H9 (cell line): ENCODE measurements at regions not wholly inside any gene's neighbourhood (a gene's known extent, or its start where the extent isn't known, plus 50 kb on each side); places are given as distances from the start of the nearest gene placed in this dataset.

Experiments
- DNase-seq: peaks from one replicate; pipeline ENCODE4 v3.0.0-alpha.2; 2017
- H2AFZ ChIP-seq: one replicate; pipeline ENCODE4 v1.6.1; 2013; ENCODE audit warnings: mild to moderate bottlenecking, low read length, control low read depth, moderate library complexity
- H2AK5ac ChIP-seq: 2 replicates; pipeline ENCODE4 v1.6.1; 2013; ENCODE audit warnings: low read length, control low read depth, mixed read lengths; ENCODE audit not compliant: insufficient read length
- H2BK120ac ChIP-seq: one replicate; pipeline ENCODE4 v1.6.1; 2013; ENCODE audit warnings: low read depth, mild to moderate bottlenecking, low read length, control low read depth, inconsistent platforms; ENCODE audit not compliant: poor library complexity, severe bottlenecking
- H2BK12ac ChIP-seq: 2 replicates; pipeline ENCODE4 v1.6.1; 2013; ENCODE audit warnings: low read length, control low read depth, mixed read lengths, low read depth; ENCODE audit not compliant: insufficient read length
- H2BK15ac ChIP-seq: 2 replicates; pipeline ENCODE4 v1.6.1; 2013; ENCODE audit warnings: low read depth, low read length, control low read depth
- H2BK20ac ChIP-seq: one replicate; pipeline ENCODE4 v1.6.1; 2013; ENCODE audit warnings: low read depth, mild to moderate bottlenecking, low read length, control low read depth, inconsistent platforms; ENCODE audit not compliant: poor library complexity, severe bottlenecking
- H2BK5ac ChIP-seq: 2 replicates; pipeline ENCODE4 v1.6.1; 2013; ENCODE audit warnings: low read length, control low read depth, mixed read lengths; ENCODE audit not compliant: insufficient read length
- H3K14ac ChIP-seq: 2 replicates; pipeline ENCODE4 v1.6.1; 2013; ENCODE audit warnings: low read length, control low read depth; ENCODE audit not compliant: insufficient read depth
- H3K18ac ChIP-seq: 2 replicates; pipeline ENCODE4 v1.6.1; 2013; ENCODE audit warnings: low read depth, mild to moderate bottlenecking, mixed read lengths, low read length, control low read depth; ENCODE audit not compliant: insufficient read length
- H3K23ac ChIP-seq: 2 replicates; pipeline ENCODE4 v1.6.1; 2013; ENCODE audit warnings: low read length, control low read depth, mixed read lengths, low read depth; ENCODE audit not compliant: insufficient read length
- H3K23me2 ChIP-seq: 2 replicates; pipeline ENCODE4 v1.6.1; 2013; ENCODE audit warnings: low read depth, mild to moderate bottlenecking, mixed read lengths, low read length, control low read depth; ENCODE audit not compliant: insufficient read length, poor library complexity, severe bottlenecking
- H3K27ac ChIP-seq: 2 replicates; pipeline ENCODE4 v1.5.1; 2013; ENCODE audit warnings: low read length, control low read depth, mixed read lengths, low read depth; ENCODE audit not compliant: insufficient read length
- H3K27me3 ChIP-seq: 2 replicates; pipeline ENCODE4 v1.6.1; 2013; ENCODE audit warnings: low read length, control low read depth, inconsistent platforms; ENCODE audit not compliant: insufficient read depth
- H3K4ac ChIP-seq: 2 replicates; pipeline ENCODE4 v1.6.1; 2013; ENCODE audit warnings: low read depth, mild to moderate bottlenecking, control low read depth, inconsistent platforms, low read length, moderate library complexity
- H3K4me1 ChIP-seq: 2 replicates; pipeline ENCODE4 v1.6.1; 2013; ENCODE audit warnings: low read length, control low read depth, inconsistent platforms; ENCODE audit not compliant: insufficient read depth
- H3K4me2 ChIP-seq: 2 replicates; pipeline ENCODE4 v1.6.1; 2013; ENCODE audit warnings: low read length, control low read depth, mixed read lengths; ENCODE audit not compliant: insufficient read length, insufficient read depth
- H3K56ac ChIP-seq: 2 replicates; pipeline ENCODE4 v1.6.1; 2013; ENCODE audit warnings: low read depth, mild to moderate bottlenecking, mixed read lengths, low read length, control low read depth; ENCODE audit not compliant: insufficient read length
- H3K79me1 ChIP-seq: 2 replicates; pipeline ENCODE4 v1.6.1; 2013; ENCODE audit warnings: low read depth, mild to moderate bottlenecking, moderate library complexity, low read length, control low read depth, inconsistent platforms; ENCODE audit not compliant: insufficient read depth, poor library complexity, severe bottlenecking
- H3K79me2 ChIP-seq: 2 replicates; pipeline ENCODE4 v1.6.1; 2013; ENCODE audit warnings: low read length, control low read depth, inconsistent platforms; ENCODE audit not compliant: insufficient read depth
- H3K9ac ChIP-seq: 2 replicates; pipeline ENCODE4 v1.6.1; 2013; ENCODE audit warnings: low read length, control low read depth, mixed read lengths; ENCODE audit not compliant: insufficient read length; ENCODE audit errors: extremely low read depth
- H3K9me3 ChIP-seq: one replicate; pipeline ENCODE4 v1.6.1; 2013; ENCODE audit warnings: low read depth, low read length, inconsistent platforms; ENCODE audit not compliant: control insufficient read depth
- H3T11ph ChIP-seq: one replicate; pipeline ENCODE4 v1.6.1; 2013; ENCODE audit warnings: mild to moderate bottlenecking, low read length, control low read depth, inconsistent platforms
- H4K20me1 ChIP-seq: one replicate; pipeline ENCODE4 v1.6.1; 2013; ENCODE audit not compliant: control insufficient read depth, insufficient read length, insufficient read depth
- H4K5ac ChIP-seq: 2 replicates; pipeline ENCODE4 v1.6.1; 2013; ENCODE audit warnings: low read depth, mild to moderate bottlenecking, mixed read lengths, low read length, control low read depth; ENCODE audit not compliant: insufficient read length
- H4K8ac ChIP-seq: replicated peaks from 2 replicates; pipeline ENCODE4 v1.6.1; 2013; ENCODE audit warnings: low read length, control low read depth, mixed read lengths, low read depth; ENCODE audit not compliant: insufficient read length
- H4K91ac ChIP-seq: 2 replicates; pipeline ENCODE4 v1.6.1; 2013; ENCODE audit warnings: low read depth, mild to moderate bottlenecking, moderate library complexity, mixed read lengths, low read length, control low read depth; ENCODE audit not compliant: insufficient read length
- H3K27ac Mint-ChIP-seq, 3 experiments: 2 replicates in 2 of 3; 3 replicates in 1 of 3; pipeline ENCODE4 v1.8.0; 2020 to 2021; ENCODE audit warnings: mixed read lengths in 3 of 3, mild to moderate bottlenecking in 1 of 3, moderate library complexity in 1 of 3
- H3K27me3 Mint-ChIP-seq: 2 replicates; pipeline ENCODE4 v1.8.0; 2021; ENCODE audit warnings: low read depth, mild to moderate bottlenecking, moderate library complexity, mixed read lengths
- H3K36me3 Mint-ChIP-seq, 3 experiments: 2 replicates in 2 of 3; 3 replicates in 1 of 3; pipeline ENCODE4 v1.8.0; 2020 to 2021; ENCODE audit warnings: low read depth in 3 of 3, mixed read lengths in 3 of 3; ENCODE audit not compliant: insufficient read depth in 1 of 3
- H3K4me1 Mint-ChIP-seq, 2 experiments: 2 replicates each; pipeline ENCODE4 v1.8.0; 2020; ENCODE audit warnings: mixed read lengths in 2 of 2
- H3K4me3 Mint-ChIP-seq, 2 experiments: 2 replicates in 1 of 2; 3 replicates in 1 of 2; pipeline ENCODE4 v1.8.0; 2020 to 2021; ENCODE audit warnings: mild to moderate bottlenecking in 2 of 2, mixed read lengths in 2 of 2, moderate library complexity in 1 of 2
- H3K9me3 Mint-ChIP-seq, 2 experiments: 2 replicates in 1 of 2; 3 replicates in 1 of 2; pipeline ENCODE4 v1.8.0; 2020; ENCODE audit warnings: mild to moderate bottlenecking in 2 of 2, mixed read lengths in 2 of 2, moderate library complexity in 1 of 2
- CTCF ChIP-seq: fragments of 200-600 bp; sonication (generic); conservative IDR thresholded peaks from 3 replicates; pipeline ENCODE4 v1.8.0; 2021; ENCODE audit warnings: antibody characterized with exemption, mild to moderate bottlenecking
- WGBS: extraction: QIAGEN DNeasy Blood & Tissue Kit; methylation state at CpG from one replicate; pipeline ENCODE4 v1.1.7; 2013; ENCODE audit warnings: missing lambda C conversion rate, low lambda C conversion rate, mixed read lengths; ENCODE audit not compliant: insufficient read length; ENCODE audit errors: extremely low coverage; 5-methylcytosine and 5-hydroxymethylcytosine counted together

- H3K27me3 Mint-ChIP-seq: peaks cover 14% of the 10 kb centered on the region
- H2BK12ac ChIP-seq: no peak overlapping the region
- no peaks in the 10 kb centered on the region for H3K36me3 Mint-ChIP-seq
- H3K4me1 ChIP-seq: no peaks in the 10 kb centered on the region
- H3K27ac ChIP-seq: no peak overlapping the region
- no peak overlapping the region for H3K4me2 ChIP-seq
- no peak overlapping the region for H2BK120ac ChIP-seq
- H3K27me3 ChIP-seq: no peaks in the 10 kb centered on the region
- no CpG with 5 or more reads among the region's 3 CpGs for WGBS
- no peaks in the 10 kb centered on the region for H4K20me1 ChIP-seq
- H3K9me3 Mint-ChIP-seq: peaks cover 0 to 7% of the 10 kb centered on the region in 2 experiments; a peak in 3 of 5 replicates
- no peak overlapping the region for H3K23ac ChIP-seq
- no peak overlapping the region for H2BK5ac ChIP-seq
- no peak overlapping the region for H3K14ac ChIP-seq
- no peak overlapping the region for H4K91ac ChIP-seq
- H3K79me1 ChIP-seq: no peaks in the 10 kb centered on the region
- H3K9me3 ChIP-seq: no peaks in the 10 kb centered on the region
- no peaks in the 10 kb centered on the region for H3K23me2 ChIP-seq
- no peak overlapping the region for H2AK5ac ChIP-seq
- peaks cover 3 to 6% of the 10 kb centered on the region in 2 experiments for H3K4me1 Mint-ChIP-seq
- no peak overlapping the region for H3K4ac ChIP-seq
- TF ChIP-seq CTCF: no peak
- H2BK20ac ChIP-seq: no peak overlapping the region
- no peak overlapping the region for H2BK15ac ChIP-seq
- H3K18ac ChIP-seq: no peak overlapping the region
- H3K27ac Mint-ChIP-seq: peak overlapping the region in 1 of 3 experiments; percentile 64; a peak in 1 of 7 replicates
- H3K56ac ChIP-seq: no peak overlapping the region
- no peak overlapping the region for H4K5ac ChIP-seq
- H4K8ac ChIP-seq: no peak overlapping the region
- no peak overlapping the region for H2AFZ ChIP-seq
- no peak overlapping the region for H3K4me3 Mint-ChIP-seq
- no peak overlapping the region for H3K9ac ChIP-seq
- no peak overlapping the region for H3T11ph ChIP-seq
- H3K79me2 ChIP-seq: no peaks in the 10 kb centered on the region
- no peak for DNase-seq
Observed at GRCh38 chr1:22280526-22280925, 137.6 kb upstream of the WNT4 start.
